GM21717 (cell line): ENCODE measurements at regions not wholly inside any gene's neighbourhood (a gene's known extent, or its start where the extent isn't known, plus 50 kb on each side); places are given as distances from the start of the nearest gene placed in this dataset.
A peak's percentile ranks its signal among the peaks of the same experiment; 100 is the strongest.

Experiments
- ATAC-seq: cut with Tn5 transposase; IDR thresholded peaks from one replicate; pipeline ENCODE4 v1.9.1; 2021; ENCODE audit warnings: mild to moderate bottlenecking, moderate library complexity; ENCODE audit not compliant: unreplicated experiment

DNA sequence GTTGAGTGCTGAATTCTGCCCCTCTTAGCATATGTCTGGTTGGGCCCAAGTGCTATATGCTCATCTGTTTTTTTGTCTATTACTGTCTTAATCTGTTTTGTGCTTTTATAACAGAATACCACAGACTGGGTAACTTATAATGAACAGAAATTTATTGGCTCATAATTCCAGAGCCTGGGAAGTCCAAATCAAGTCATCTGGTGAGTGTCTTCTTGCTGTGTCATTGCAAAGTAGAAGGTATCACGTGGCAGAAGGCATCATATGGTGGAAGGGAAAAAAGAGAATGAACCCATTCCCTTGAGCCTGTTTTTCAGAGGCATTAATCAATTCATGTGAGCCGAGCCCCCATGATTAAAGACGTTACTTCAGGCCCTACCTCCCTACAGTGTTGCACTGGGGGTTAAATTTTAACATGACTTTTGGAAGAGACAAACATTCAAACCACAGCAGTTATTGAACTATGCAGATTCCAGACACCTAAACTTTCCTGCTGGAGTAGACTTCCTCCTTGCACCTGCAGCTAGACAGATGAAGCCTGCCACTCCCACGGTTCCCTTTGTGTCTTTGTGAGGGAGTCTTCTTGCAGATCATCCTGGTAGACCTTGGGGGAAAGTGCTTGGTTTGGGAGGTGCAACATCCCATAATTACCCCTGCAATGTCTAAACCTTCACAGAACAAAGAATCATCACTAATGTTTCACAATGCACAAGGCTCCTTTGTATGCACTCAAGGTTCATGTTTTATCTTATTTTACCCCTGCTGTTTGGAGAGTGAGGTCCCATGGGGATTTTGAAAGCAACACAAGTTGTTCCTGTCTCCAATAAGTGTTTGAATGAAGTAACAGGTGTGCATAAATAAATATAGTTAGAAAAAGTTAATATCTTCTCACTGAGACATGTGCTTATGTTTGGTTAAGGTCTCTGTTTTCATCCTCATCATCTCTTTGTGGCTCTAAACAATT, 64.7 kb upstream of the XCR1 start:
- no peak for ATAC-seq

- no peak for ATAC-seq
Measured at GRCh38 chr3:46091046-46091445, 63.8 kb upstream of the XCR1 start.

DNA sequence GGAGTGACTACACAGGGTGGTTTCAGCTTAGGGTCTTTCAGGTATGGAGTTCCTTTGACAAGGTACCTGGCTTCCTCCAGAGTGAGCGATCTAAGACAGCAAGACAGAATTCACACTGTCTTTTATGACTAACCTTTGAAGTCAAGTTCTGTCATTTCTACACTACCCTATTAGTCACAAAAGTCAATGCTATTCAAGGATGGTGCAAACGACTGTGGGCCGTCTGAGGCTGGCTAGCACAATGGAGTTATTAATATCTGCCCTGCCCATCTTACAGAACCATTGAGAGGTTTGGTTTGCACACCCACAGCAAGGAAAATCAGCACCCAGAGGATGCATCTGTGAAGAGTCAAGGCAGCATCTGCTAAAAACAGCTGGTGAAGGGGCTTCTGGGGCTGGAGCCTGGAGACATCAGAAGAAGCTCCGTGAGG, 62.9 kb upstream of the XCR1 start:
- ATAC-seq: no peak

DNA sequence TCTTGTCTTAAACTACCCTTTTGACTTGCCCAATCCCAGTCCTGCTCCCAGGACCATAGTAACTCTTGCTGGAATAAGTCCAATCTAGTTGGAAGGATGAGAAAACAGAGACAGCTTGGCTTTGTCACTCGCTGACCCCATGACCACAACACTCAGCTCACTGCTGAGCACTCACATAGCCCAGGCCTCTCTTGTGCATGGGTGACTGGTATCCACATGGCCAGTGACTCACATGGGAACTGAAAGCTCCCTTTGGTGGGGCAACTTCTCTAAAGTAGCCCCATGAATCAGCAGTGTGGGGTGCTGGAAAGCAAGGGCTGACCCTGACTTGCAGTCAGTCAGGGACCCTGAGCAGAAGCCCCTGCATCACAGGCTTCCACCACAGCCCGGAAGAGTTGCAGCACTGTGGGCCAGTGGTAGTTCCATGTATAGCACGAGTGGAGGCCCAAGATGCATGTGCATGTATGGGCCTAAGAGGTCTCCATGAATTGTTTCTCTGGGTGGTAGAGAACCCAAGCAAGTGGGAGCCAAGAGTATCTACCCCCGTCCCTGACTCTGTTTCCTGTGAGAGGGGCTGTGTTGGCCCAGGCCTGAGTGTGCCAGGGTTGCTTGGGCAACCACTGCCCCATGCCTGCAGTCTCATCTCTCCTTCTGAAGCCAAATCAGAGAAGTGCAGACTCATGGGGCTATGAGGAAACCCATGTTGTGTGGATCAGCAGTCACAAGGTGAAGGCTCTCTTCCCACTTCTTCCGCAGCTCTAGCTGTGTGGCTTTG, 62.1 kb upstream of the XCR1 start:
- peak; percentile 57 for ATAC-seq

GRCh38 chr3:46087871-46088270, 60.6 kb upstream of the XCR1 start:
- ATAC-seq: no peak

DNA sequence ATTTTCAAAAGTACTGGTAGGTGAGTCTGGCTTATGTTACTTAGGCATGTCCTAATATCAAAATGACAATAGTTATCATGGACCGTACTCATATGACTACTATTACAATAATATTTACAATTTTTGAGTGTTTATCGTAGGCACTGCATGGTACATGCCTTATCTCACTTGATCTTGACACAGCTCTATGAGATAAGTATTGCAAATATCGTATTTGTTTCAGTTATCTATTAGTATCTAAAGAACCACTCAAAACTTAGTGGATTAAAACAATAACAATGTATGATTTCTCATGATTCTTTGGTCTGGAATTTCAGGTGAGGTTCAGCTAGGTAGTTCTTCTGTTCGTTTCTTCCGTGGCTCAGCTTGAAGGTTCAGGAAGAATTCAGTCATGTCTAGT, 59.7 kb upstream of the XCR1 start:
- ATAC-seq: no peak

- ATAC-seq: no peak
Measured at GRCh38 chr3:46086083-46086437, 58.8 kb upstream of the XCR1 start.

DNA sequence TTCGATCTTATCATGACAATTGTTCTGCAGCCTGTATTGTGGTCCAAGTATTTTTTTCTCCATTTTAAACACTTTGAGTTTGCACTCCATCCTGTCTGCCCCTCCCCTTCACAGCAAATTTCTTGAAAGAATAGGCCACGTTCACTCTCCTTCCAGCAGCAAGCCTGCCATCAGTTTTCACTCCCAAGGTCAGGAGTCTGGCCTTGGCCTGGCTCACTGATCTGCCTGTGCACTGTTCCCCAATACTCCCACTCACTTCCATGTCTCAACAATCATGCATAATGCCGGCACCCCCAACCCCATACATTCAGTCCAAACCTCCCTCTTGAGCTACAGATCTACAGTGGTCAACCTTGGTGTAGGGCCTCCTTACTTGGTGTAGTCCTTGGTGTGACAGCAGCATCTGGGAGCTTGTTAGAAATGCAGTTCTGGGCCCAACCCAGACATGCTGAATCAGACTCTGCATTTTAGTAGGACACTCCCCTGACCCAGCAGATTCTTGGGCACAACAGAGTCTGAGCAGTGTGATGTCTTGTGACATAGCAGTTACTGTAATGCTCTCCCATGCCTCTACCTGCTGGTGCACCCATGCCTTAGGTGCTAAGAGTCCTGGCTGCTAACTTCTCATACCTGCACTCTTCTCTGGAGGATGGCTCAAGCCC, 58.3 kb upstream of the XCR1 start:
- no peak for ATAC-seq

- ATAC-seq: no peak
Measured at GRCh38 chr3:46083956-46084355, 56.7 kb upstream of the XCR1 start.

GRCh38 chr3:46082849-46083248, 55.6 kb upstream of the XCR1 start:
- ATAC-seq: no peak

DNA sequence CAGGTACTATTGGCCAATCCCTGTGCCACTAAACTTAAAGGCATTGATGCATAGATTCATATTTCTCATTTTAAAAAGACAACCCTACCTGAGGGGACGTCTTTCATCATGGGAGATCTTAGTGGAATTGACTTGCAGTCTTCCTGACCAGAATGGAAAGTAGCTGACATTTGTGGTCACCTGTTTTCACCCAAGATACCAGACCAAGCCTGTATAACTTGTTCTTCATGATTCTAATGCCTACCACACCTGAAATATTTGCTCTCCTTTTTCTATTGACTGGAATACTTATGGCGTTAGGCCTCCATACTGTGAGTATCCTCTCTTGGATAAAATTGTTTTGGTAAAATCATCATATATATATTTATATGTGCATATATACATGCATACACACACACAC, 54.7 kb upstream of the XCR1 start:
- no peak for ATAC-seq

GRCh38 chr3:46080969-46081345, 53.7 kb upstream of the XCR1 start:
- no peak for ATAC-seq

DNA sequence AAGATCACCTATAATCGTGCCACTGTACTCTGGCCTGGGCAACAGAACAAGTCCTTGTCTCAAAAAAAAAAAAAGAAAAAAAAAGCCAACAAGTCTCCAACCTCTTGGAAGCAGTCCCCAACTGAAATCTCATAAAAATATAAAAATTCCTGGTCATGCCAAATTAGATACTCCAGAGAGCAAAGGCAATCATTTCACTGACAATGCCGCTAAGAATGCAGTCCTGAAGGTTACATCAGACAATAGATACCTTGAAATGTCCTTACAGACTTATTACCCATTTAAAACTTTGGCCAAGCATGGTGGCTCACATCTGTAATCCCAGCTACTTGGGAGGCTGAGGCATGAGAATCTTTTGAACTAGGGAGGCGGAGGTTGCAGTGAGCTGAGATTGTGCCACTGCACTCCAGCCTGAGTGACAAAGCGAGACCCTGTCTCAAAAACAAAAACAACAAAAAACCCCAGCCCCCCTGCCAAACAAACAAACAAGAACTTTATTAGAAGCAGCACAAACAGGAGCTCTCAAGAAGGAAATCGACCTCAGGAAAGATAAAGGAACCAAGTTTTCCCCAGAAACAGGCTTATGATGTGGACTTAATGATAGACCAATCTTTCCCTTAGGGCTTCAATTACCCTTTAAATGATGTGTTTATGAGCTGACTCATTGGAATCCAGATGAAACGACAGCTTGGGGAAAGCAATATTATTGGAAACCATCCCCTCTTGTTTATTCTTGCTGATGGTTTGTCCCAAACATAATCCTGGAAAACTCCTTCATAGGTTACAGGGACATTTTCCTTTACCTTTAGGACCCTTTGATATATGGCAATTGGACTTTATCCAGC, 53.1 kb upstream of the XCR1 start:
- ATAC-seq: no peak

DNA sequence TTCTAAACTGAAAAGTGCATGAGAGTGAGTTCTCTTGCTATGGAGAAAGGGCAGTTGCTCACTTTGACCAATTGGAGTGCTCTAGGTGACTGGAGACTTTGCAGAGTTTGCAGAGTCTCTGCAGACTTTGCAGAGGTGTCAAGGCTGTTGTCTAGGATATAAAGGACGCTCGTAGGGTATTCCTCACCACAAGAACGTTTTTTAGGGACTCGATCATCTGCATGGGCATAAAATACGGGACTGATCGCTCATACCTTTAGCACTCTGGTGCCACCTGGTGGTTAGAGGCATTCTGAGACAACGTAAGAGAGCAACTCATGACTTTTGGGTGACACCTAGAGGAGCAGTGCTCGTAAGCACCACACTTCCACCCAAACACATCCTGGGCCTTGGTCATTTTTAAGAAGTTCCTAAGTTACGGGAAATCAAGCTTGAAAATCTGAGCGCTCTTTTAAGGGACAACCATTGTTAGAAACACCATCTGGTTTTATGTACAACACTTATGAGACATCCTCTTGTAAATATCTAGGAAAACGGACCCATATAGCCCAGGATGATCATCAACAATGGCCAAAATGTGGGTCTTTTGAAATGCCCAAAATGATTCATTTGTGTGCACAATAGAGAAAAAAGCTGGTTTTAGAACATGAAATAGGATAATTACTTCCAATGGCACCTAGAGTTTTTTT, 51.6 kb upstream of the XCR1 start:
- ATAC-seq: no peak
